ENCODE measurements at regions not wholly inside any gene's neighbourhood (a gene's known extent, or its start where the extent isn't known, plus 50 kb on each side); places are given as distances from the start of the nearest gene placed in this dataset.
A peak's percentile ranks its signal among the peaks of the same experiment; 100 is the strongest.

GRCh38 chr7:49321843-49322242 lies 397.5 kb downstream of the CDC14C start:
- no peak overlapping the region for H3K4me2 ChIP-seq (ENCODE audit: insufficient read depth, low read length, poor library complexity, severe bottlenecking)
- H3K23ac ChIP-seq (ENCODE audit: low read depth, low read length, poor library complexity): no peak overlapping the region
- H3K9ac ChIP-seq (ENCODE audit: low read depth, low read length, poor library complexity): no peak overlapping the region
- H3K18ac ChIP-seq (ENCODE audit: low read length): no peak overlapping the region
- H2BK15ac ChIP-seq (ENCODE audit: low read length): no peak overlapping the region
- H3K14ac ChIP-seq (ENCODE audit: low read length): no peak overlapping the region
- H2BK5ac ChIP-seq (ENCODE audit: low read length): no peak overlapping the region
- peaks cover 0 to 1% of the 10 kb centered on the region in 2 donors for H3K9me3 ChIP-seq (replicated peaks in 1 of 2; ENCODE audit: control insufficient read depth in 2 of 2, insufficient read depth in 1 of 2, low read depth in 1 of 2, low read length in 2 of 2)
- no peaks in the 10 kb centered on the region for H3K27me3 ChIP-seq (ENCODE audit: control insufficient read depth in 3 of 3, insufficient read depth in 3 of 3, low read depth in 1 of 3, low read length in 3 of 3)
- H3K79me1 ChIP-seq (ENCODE audit: low read depth, low read length): no peaks in the 10 kb centered on the region
- H3K4ac ChIP-seq (ENCODE audit: low read length): no peak overlapping the region
- H3K4me1 ChIP-seq (ENCODE audit: control insufficient read depth in 2 of 2, insufficient read depth in 1 of 2, low read depth in 1 of 2, low read length in 2 of 2): peaks cover 2 to 13% of the 10 kb centered on the region in 2 donors
- peak overlapping the region; percentile 29 for H2AFZ ChIP-seq (ENCODE audit: low read length)
- no peak overlapping the region for H2BK12ac ChIP-seq (ENCODE audit: low read length)
- no peak overlapping the region for H4K8ac ChIP-seq (ENCODE audit: low read depth, low read length)
- H3K36me3 ChIP-seq (replicated peaks in 1 of 2; ENCODE audit: control insufficient read depth in 2 of 2, insufficient read depth in 2 of 2, low read length in 2 of 2): no peaks in the 10 kb centered on the region
- no peak overlapping the region for H3K27ac ChIP-seq (replicated peaks; ENCODE audit: low read length)
- no peak overlapping the region for H4K91ac ChIP-seq (ENCODE audit: low read depth, low read length, poor library complexity)
- H3K4me3 ChIP-seq (ENCODE audit: low read length in 2 of 2): no peak overlapping the region
- no peak for DNase-seq (ENCODE audit: low spot score)
- no CpG with 5 or more reads among the region's 1 CpG for WGBS, 2 donors (ENCODE audit: extremely low coverage in 2 of 2, insufficient read length in 2 of 2, insufficient replicate concordance in 1 of 2)
- no peak overlapping the region for H2AK5ac ChIP-seq (ENCODE audit: low read depth, low read length)
- no peak overlapping the region for H2BK120ac ChIP-seq (ENCODE audit: low read depth, low read length)

- peaks cover 0 to 3% of the 10 kb centered on the region in 2 donors for H3K9me3 ChIP-seq (replicated peaks in 1 of 2; ENCODE audit: control insufficient read depth in 2 of 2, insufficient read depth in 1 of 2, low read depth in 1 of 2, low read length in 2 of 2)
These were observed 398.1 kb downstream of the CDC14C start for GRCh38 chr7:49322476-49322875.

GRCh38 chr7:49324040-49324439 lies 399.7 kb downstream of the CDC14C start:
- no peak overlapping the region for H3K14ac ChIP-seq (ENCODE audit: low read length)
- WGBS, 2 donors (ENCODE audit: extremely low coverage in 2 of 2, insufficient read length in 2 of 2, insufficient replicate concordance in 1 of 2): no CpG with 5 or more reads among the region's 3 CpGs
- H3K23ac ChIP-seq (ENCODE audit: low read depth, low read length, poor library complexity): no peak overlapping the region
- no peak overlapping the region for H3K4me2 ChIP-seq (ENCODE audit: insufficient read depth, low read length, poor library complexity, severe bottlenecking)
- no peak overlapping the region for H3K4ac ChIP-seq (ENCODE audit: low read length)
- no peaks in the 10 kb centered on the region for H3K27me3 ChIP-seq (ENCODE audit: control insufficient read depth in 3 of 3, insufficient read depth in 3 of 3, low read depth in 1 of 3, low read length in 3 of 3)
- no peak for DNase-seq (ENCODE audit: low spot score)
- H2BK12ac ChIP-seq (ENCODE audit: low read length): no peak overlapping the region
- H2AFZ ChIP-seq (ENCODE audit: low read length): peak overlapping the region; percentile 75
- no peak overlapping the region for H3K4me3 ChIP-seq (ENCODE audit: low read length in 2 of 2)
- no peak overlapping the region for H2BK15ac ChIP-seq (ENCODE audit: low read length)
- H3K27ac ChIP-seq (replicated peaks; ENCODE audit: low read length): no peak overlapping the region
- H3K36me3 ChIP-seq (replicated peaks in 1 of 2; ENCODE audit: control insufficient read depth in 2 of 2, insufficient read depth in 2 of 2, low read length in 2 of 2): no peaks in the 10 kb centered on the region
- H2BK120ac ChIP-seq (ENCODE audit: low read depth, low read length): no peak overlapping the region
- no peak overlapping the region for H4K8ac ChIP-seq (ENCODE audit: low read depth, low read length)
- H3K9me3 ChIP-seq (replicated peaks in 1 of 2; ENCODE audit: control insufficient read depth in 2 of 2, insufficient read depth in 1 of 2, low read depth in 1 of 2, low read length in 2 of 2): peaks cover 0 to 3% of the 10 kb centered on the region in 2 donors
- H3K79me1 ChIP-seq (ENCODE audit: low read depth, low read length): no peaks in the 10 kb centered on the region
- peaks cover 2 to 13% of the 10 kb centered on the region in 2 donors for H3K4me1 ChIP-seq (ENCODE audit: control insufficient read depth in 2 of 2, insufficient read depth in 1 of 2, low read depth in 1 of 2, low read length in 2 of 2)
- H2BK5ac ChIP-seq (ENCODE audit: low read length): no peak overlapping the region
- H3K18ac ChIP-seq (ENCODE audit: low read length): no peak overlapping the region
- H4K91ac ChIP-seq (ENCODE audit: low read depth, low read length, poor library complexity): no peak overlapping the region
- H3K9ac ChIP-seq (ENCODE audit: low read depth, low read length, poor library complexity): no peak overlapping the region
- no peak overlapping the region for H2AK5ac ChIP-seq (ENCODE audit: low read depth, low read length)

More at GRCh38 chr7:49322476-49322875, 398.1 kb downstream of the CDC14C start:
- H2BK15ac ChIP-seq (ENCODE audit: low read length): no peak overlapping the region
- no peak overlapping the region for H2AFZ ChIP-seq (ENCODE audit: low read length)
- H3K4me1 ChIP-seq (ENCODE audit: control insufficient read depth in 2 of 2, insufficient read depth in 1 of 2, low read depth in 1 of 2, low read length in 2 of 2): peaks cover 2 to 13% of the 10 kb centered on the region in 2 donors
- no peak overlapping the region for H3K4ac ChIP-seq (ENCODE audit: low read length)
- no peaks in the 10 kb centered on the region for H3K27me3 ChIP-seq (ENCODE audit: control insufficient read depth in 3 of 3, insufficient read depth in 3 of 3, low read depth in 1 of 3, low read length in 3 of 3)
- no peak overlapping the region for H3K4me2 ChIP-seq (ENCODE audit: insufficient read depth, low read length, poor library complexity, severe bottlenecking)
- H3K79me1 ChIP-seq (ENCODE audit: low read depth, low read length): no peaks in the 10 kb centered on the region
- H3K14ac ChIP-seq (ENCODE audit: low read length): no peak overlapping the region
- no peak overlapping the region for H3K23ac ChIP-seq (ENCODE audit: low read depth, low read length, poor library complexity)
- no peak overlapping the region for H3K4me3 ChIP-seq (ENCODE audit: low read length in 2 of 2)
- H2BK12ac ChIP-seq (ENCODE audit: low read length): no peak overlapping the region
- no peaks in the 10 kb centered on the region for H3K36me3 ChIP-seq (replicated peaks in 1 of 2; ENCODE audit: control insufficient read depth in 2 of 2, insufficient read depth in 2 of 2, low read length in 2 of 2)
- no peak overlapping the region for H3K9ac ChIP-seq (ENCODE audit: low read depth, low read length, poor library complexity)
- no peak overlapping the region for H2AK5ac ChIP-seq (ENCODE audit: low read depth, low read length)
- no peak overlapping the region for H2BK5ac ChIP-seq (ENCODE audit: low read length)
- no peak for DNase-seq (ENCODE audit: low spot score)
- no peak overlapping the region for H2BK120ac ChIP-seq (ENCODE audit: low read depth, low read length)
- no peak overlapping the region for H4K8ac ChIP-seq (ENCODE audit: low read depth, low read length)
- H4K91ac ChIP-seq (ENCODE audit: low read depth, low read length, poor library complexity): no peak overlapping the region
- H3K27ac ChIP-seq (replicated peaks; ENCODE audit: low read length): no peak overlapping the region
- H3K18ac ChIP-seq (ENCODE audit: low read length): no peak overlapping the region

GRCh38 chr7:49324707-49325106 lies 400.4 kb downstream of the CDC14C start:
- Histone ChIP-seq H3K14ac (ENCODE audit: low read length) (no peak overlapping the region), H4K91ac (ENCODE audit: low read depth, low read length, poor library complexity) (no peak overlapping the region), H3K27me3 (ENCODE audit: control insufficient read depth in 3 of 3, insufficient read depth in 3 of 3, low read depth in 1 of 3, low read length in 3 of 3) (no peaks in the 10 kb centered on the region), H3K36me3 (replicated peaks in 1 of 2; ENCODE audit: control insufficient read depth in 2 of 2, insufficient read depth in 2 of 2, low read length in 2 of 2) (no peaks in the 10 kb centered on the region), H3K4me2 (ENCODE audit: insufficient read depth, low read length, poor library complexity, severe bottlenecking) (no peak overlapping the region), H3K27ac (replicated peaks; ENCODE audit: low read length) (no peak overlapping the region), H3K18ac (ENCODE audit: low read length) (no peak overlapping the region), H2BK15ac (ENCODE audit: low read length) (no peak overlapping the region), H3K9me3 (replicated peaks in 1 of 2; ENCODE audit: control insufficient read depth in 2 of 2, insufficient read depth in 1 of 2, low read depth in 1 of 2, low read length in 2 of 2) (peaks cover 0 to 3% of the 10 kb centered on the region in 2 donors), H4K8ac (ENCODE audit: low read depth, low read length) (no peak overlapping the region), H2BK120ac (ENCODE audit: low read depth, low read length) (no peak overlapping the region), H3K4me1 (ENCODE audit: control insufficient read depth in 2 of 2, insufficient read depth in 1 of 2, low read depth in 1 of 2, low read length in 2 of 2) (peaks cover 2 to 13% of the 10 kb centered on the region in 2 donors), H3K79me1 (ENCODE audit: low read depth, low read length) (no peaks in the 10 kb centered on the region), H2AFZ (ENCODE audit: low read length) (no peak overlapping the region), H3K9ac (ENCODE audit: low read depth, low read length, poor library complexity) (no peak overlapping the region), H2AK5ac (ENCODE audit: low read depth, low read length) (no peak overlapping the region), H2BK5ac (ENCODE audit: low read length) (no peak overlapping the region), H3K23ac (ENCODE audit: low read depth, low read length, poor library complexity) (no peak overlapping the region), H3K4me3 (ENCODE audit: low read length in 2 of 2) (no peak overlapping the region), H2BK12ac (ENCODE audit: low read length) (no peak overlapping the region), H3K4ac (ENCODE audit: low read length) (no peak overlapping the region)
- DNase-seq (ENCODE audit: low spot score): no peak
- no CpG with 5 or more reads among the region's 1 CpG for WGBS, 2 donors (ENCODE audit: extremely low coverage in 2 of 2, insufficient read length in 2 of 2, insufficient replicate concordance in 1 of 2)

Data from neuronal stem cell (in vitro differentiated cells).